Neural crest cell (in vitro differentiated cells): ENCODE measurements at regions not wholly inside any gene's neighbourhood (a gene's known extent, or its start where the extent isn't known, plus 50 kb on each side); places are given as distances from the start of the nearest gene placed in this dataset.

Source experiments
- DNase-seq: peaks from one replicate; pipeline ENCODE4 v3.0.0; 2021; ENCODE audit warnings: low read depth, mixed read lengths, low spot score
- H3K27ac Mint-ChIP-seq: one replicate; pipeline ENCODE4 v1.8.0; 2021; ENCODE audit warnings: mild to moderate bottlenecking, mixed read lengths; ENCODE audit not compliant: unreplicated experiment
- H3K27me3 Mint-ChIP-seq: 2 replicates; pipeline ENCODE4 v1.8.0; 2021; ENCODE audit warnings: low read depth, mild to moderate bottlenecking, mixed read lengths
- H3K36me3 Mint-ChIP-seq: 2 replicates; pipeline ENCODE4 v1.8.0; 2021; ENCODE audit warnings: low read depth, mild to moderate bottlenecking, mixed read lengths
- H3K4me1 Mint-ChIP-seq: 2 replicates; pipeline ENCODE4 v1.8.0; 2021; ENCODE audit warnings: mixed read lengths
- H3K4me3 Mint-ChIP-seq: one replicate; pipeline ENCODE4 v1.8.0; 2021; ENCODE audit warnings: mild to moderate bottlenecking, mixed read lengths
- H3K9me3 Mint-ChIP-seq: 2 replicates; pipeline ENCODE4 v1.8.0; 2021; ENCODE audit warnings: mixed read lengths
- TF ChIP-seq, protein P1 (sequence below): fragments of 200-600 bp; sonication (generic); conservative IDR thresholded peaks from 2 replicates; pipeline ENCODE4 v1.5.0; 2021; ENCODE audit warnings: antibody characterized with exemption, mild to moderate bottlenecking

DNA sequence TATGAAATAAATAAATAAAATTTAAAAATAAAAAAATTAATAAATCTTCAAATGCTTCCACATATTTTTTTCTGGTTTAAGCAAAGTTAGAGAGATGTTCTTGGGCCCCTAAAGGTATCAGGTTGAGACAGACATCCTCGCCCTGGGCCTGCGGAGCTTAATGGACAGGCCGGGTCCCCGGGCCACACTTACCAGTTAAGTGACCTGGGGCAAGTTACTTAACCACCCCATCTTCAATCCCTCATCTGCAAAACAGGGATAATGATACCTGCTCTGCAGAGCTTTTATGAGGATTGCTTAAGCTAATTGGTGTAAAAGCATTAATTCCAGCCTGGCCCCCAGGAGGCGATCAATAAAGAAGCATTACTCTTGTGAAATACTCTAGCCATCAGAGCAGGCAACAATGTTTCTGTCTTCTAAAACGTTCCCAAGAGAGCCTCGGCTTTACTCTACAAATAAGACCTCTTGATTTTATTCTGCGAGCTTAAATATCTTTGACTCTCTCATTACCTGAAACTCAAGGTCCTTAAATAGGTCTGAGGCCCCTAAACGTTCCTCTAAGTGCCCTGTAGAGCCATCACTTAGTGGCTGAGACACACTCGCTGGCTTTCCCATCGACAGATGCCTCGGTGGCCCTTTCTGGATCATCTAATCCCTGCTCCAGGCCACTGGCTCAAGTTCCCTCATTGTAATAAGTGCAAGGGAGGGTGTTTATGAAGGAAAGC, 81.1 kb upstream of the DIO3 start:
- Mint-ChIP-seq H3K9me3 (peaks cover 8% of the 10 kb centered on the region), H3K36me3 (no peaks in the 10 kb centered on the region), H3K4me1 (peaks cover 16% of the 10 kb centered on the region), H3K27ac (no peak overlapping the region), H3K4me3 (no peak overlapping the region), H3K27me3 (peaks cover 12% of the 10 kb centered on the region)
- TF ChIP-seq, protein P1, sequence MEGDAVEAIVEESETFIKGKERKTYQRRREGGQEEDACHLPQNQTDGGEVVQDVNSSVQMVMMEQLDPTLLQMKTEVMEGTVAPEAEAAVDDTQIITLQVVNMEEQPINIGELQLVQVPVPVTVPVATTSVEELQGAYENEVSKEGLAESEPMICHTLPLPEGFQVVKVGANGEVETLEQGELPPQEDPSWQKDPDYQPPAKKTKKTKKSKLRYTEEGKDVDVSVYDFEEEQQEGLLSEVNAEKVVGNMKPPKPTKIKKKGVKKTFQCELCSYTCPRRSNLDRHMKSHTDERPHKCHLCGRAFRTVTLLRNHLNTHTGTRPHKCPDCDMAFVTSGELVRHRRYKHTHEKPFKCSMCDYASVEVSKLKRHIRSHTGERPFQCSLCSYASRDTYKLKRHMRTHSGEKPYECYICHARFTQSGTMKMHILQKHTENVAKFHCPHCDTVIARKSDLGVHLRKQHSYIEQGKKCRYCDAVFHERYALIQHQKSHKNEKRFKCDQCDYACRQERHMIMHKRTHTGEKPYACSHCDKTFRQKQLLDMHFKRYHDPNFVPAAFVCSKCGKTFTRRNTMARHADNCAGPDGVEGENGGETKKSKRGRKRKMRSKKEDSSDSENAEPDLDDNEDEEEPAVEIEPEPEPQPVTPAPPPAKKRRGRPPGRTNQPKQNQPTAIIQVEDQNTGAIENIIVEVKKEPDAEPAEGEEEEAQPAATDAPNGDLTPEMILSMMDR = no peak
- DNase-seq = no peak

DNA sequence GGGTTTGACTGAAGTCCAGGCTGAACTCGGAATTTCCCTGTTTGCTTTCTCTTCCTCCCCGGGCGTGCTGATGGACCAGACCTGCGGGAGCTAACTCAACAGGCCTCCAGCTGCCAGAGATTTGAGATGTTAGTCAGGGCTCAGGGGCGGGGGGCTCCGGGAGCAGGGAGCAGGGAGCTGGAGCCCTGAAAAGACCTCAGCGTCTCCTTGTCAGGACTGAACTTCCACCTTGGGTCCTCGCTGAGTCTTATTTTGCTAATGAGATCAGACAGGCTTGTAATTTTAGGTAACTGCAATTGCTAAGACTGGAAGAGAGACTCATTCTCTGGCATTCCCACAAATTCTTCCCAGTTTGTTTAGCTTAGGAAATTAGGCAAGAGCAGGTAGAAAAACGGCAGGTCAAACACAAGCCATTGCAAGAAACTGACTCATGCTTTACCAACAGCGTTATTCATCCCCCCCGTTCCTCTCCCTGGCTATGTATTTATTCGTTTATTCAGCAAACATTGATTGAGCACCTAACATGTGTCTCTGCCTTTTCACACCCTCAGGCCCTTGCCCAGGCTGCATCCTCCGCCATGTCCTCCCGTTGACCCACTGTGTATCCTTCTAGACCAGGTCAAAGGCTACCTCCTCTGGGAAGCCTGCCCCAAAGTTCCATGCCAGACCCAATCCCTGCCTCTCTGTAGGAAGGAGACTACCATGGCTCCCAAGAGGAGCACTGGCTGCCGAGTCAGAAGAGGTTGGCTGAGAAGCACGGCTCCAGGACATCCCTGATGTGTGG, 80.4 kb upstream of the DIO3 start:
- Mint-ChIP-seq H3K9me3 (peaks cover 14% of the 10 kb centered on the region), H3K4me3 (no peak overlapping the region), H3K4me1 (peaks cover 16% of the 10 kb centered on the region), H3K36me3 (no peaks in the 10 kb centered on the region), H3K27ac (no peak overlapping the region), H3K27me3 (peaks cover 19% of the 10 kb centered on the region)
- TF ChIP-seq, protein P1 = no peak
- no peak for DNase-seq

DNA sequence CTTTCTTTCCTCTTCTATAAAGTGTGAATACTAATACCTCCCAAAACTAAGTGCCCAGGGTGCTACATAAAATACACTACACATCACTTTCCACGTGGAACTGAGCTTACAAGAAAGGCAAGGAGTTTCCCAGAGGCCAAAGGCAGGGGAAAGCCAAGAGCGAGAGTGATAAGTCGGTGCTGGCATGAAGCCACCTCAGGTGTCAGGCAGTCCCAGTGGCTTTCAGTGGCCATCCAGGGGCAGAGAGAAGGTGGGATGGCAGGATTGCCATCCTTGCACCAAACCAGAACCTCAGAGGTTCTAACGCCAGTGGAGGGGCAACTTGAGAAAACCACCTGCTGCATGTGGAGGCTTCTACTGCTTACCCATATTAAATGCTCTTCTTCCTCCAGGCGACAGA, 79.7 kb upstream of the DIO3 start:
- Mint-ChIP-seq H3K27me3 (peaks cover 19% of the 10 kb centered on the region), H3K36me3 (no peaks in the 10 kb centered on the region), H3K27ac (no peak overlapping the region), H3K9me3 (peaks cover 15% of the 10 kb centered on the region), H3K4me3 (no peak overlapping the region), H3K4me1 (peaks cover 13% of the 10 kb centered on the region)
- TF ChIP-seq, protein P1 = no peak
- DNase-seq = no peak

DNA sequence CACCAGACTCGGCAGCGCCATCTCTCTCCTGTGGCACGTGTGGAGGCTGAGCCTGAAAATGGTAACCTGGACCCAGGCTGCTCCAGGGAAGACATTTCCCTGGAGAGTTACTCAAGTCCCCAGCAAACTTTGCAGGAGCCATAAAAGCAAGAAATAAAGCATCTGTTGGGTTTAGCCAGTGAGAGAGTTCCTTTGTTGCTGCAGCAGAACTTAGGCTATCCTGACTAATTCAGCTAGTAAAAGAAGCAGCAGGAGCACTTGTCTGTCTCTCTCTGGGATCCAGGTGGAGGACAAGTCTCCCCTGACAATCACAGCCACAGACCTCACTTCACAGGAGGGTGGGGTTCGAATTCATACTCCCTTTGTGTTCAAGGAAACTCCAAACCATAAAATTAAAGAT, 79.2 kb upstream of the DIO3 start:
- TF ChIP-seq, protein P1 = no peak
- Mint-ChIP-seq H3K27ac (no peak overlapping the region), H3K9me3 (peaks cover 15% of the 10 kb centered on the region), H3K4me3 (no peak overlapping the region), H3K4me1 (peaks cover 8% of the 10 kb centered on the region), H3K36me3 (no peaks in the 10 kb centered on the region), H3K27me3 (peaks cover 19% of the 10 kb centered on the region)
- no peak for DNase-seq

DNA sequence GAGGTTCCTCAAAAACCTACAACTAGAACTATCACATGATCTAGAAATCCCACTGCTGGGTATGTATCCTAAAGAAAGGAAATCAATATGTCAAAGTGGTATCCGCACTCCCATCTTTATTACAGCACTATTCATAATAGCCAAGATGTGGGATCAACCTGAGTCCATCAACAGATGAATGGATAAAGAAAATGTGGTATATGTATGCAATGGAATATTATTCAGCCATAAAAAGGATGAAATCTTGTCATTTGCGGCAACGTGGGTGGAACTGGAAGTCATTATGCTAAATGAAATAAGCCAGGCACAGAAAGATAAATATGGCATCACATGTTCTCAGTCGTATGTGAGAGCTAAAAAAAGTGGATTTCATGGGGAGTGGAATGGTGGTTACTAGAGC, 77.5 kb upstream of the DIO3 start:
- Mint-ChIP-seq H3K36me3 (no peaks in the 10 kb centered on the region), H3K27me3 (peaks cover 18% of the 10 kb centered on the region), H3K4me3 (no peak overlapping the region), H3K4me1 (no peaks in the 10 kb centered on the region), H3K9me3 (peaks cover 23% of the 10 kb centered on the region), H3K27ac (no peak overlapping the region)
- TF ChIP-seq, protein P1 = no peak
- DNase-seq = no peak
